ENCODE measurements at regions not wholly inside any gene's neighbourhood (a gene's known extent, or its start where the extent isn't known, plus 50 kb on each side); places are given as distances from the start of the nearest gene placed in this dataset.

DNA sequence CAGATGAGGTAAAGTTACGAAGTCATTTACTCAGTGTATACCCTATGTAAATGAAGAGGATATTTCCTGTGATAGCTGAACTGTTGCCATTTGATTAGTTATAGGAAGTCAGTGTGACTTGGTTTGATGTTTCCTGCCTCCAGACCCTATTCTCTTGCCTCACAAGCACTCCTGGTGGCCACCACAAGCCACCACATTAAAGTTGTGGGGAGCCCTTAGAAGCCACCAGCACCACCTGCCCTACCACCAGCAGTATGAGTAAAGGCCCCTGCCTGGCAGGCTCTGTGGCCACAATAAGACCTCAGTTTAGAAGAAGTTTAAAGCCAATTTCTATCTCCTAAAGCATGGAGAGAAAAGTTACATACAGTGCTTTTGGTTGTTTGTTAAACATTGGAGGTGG lies 189.7 kb downstream of the DDX3Y start:
- H3K27ac Mint-ChIP-seq = no peak overlapping the region
- no peak overlapping the region for H3K4me3 ChIP-seq (ENCODE audit: control extremely low read depth in 1 of 5, extremely low read depth in 1 of 5, insufficient read depth in 1 of 5, low read depth in 2 of 5, low read length in 4 of 5)
- no peaks in the 10 kb centered on the region for H3K79me2 ChIP-seq (ENCODE audit: control insufficient read depth, insufficient read depth, low read length)
- intact Hi-C loops (cut with micrococcal nuclease) = no loop called here
- no peaks in the 10 kb centered on the region for H4K20me1 ChIP-seq (ENCODE audit: control insufficient read depth, insufficient read depth, low read length, poor library complexity, severe bottlenecking)
- H3K27me3 Mint-ChIP-seq = peaks cover 11% of the 10 kb centered on the region
- no peak overlapping the region for H2AFZ ChIP-seq (ENCODE audit: insufficient read depth, low read depth, low read length, poor library complexity, severe bottlenecking)
- H3K9ac ChIP-seq (ENCODE audit: low read length) = no peak overlapping the region
- POLR2A ChIA-PET = no interaction called here
- H3K4me1 Mint-ChIP-seq = no peaks in the 10 kb centered on the region
- ATAC-seq (ENCODE audit: low read depth) = no peak
- no peaks in the 10 kb centered on the region for H3K4me1 ChIP-seq (ENCODE audit: control insufficient read depth in 2 of 2, insufficient read depth in 2 of 2, low read length in 2 of 2)
- WGBS (ENCODE audit: insufficient coverage) = no CpG with 5 or more reads among the region's 1 CpG
- H3K4me3 Mint-ChIP-seq = no peak overlapping the region
- no peaks in the 10 kb centered on the region for H3K9me3 ChIP-seq (ENCODE audit: control extremely low read depth in 1 of 3, control insufficient read depth in 2 of 3, insufficient read depth in 1 of 3, low read length in 2 of 3)
- no peaks in the 10 kb centered on the region for H3K36me3 ChIP-seq (replicated peaks in 1 of 2; ENCODE audit: control extremely low read depth in 1 of 2, control insufficient read depth in 1 of 2, extremely low read depth in 1 of 2, insufficient read depth in 2 of 2, low read length in 1 of 2)
- no peak overlapping the region for H3K27ac ChIP-seq (ENCODE audit: low read length in 2 of 2)
- CTCF ChIA-PET = no interaction called here
- TF ChIP-seq, protein P1, sequence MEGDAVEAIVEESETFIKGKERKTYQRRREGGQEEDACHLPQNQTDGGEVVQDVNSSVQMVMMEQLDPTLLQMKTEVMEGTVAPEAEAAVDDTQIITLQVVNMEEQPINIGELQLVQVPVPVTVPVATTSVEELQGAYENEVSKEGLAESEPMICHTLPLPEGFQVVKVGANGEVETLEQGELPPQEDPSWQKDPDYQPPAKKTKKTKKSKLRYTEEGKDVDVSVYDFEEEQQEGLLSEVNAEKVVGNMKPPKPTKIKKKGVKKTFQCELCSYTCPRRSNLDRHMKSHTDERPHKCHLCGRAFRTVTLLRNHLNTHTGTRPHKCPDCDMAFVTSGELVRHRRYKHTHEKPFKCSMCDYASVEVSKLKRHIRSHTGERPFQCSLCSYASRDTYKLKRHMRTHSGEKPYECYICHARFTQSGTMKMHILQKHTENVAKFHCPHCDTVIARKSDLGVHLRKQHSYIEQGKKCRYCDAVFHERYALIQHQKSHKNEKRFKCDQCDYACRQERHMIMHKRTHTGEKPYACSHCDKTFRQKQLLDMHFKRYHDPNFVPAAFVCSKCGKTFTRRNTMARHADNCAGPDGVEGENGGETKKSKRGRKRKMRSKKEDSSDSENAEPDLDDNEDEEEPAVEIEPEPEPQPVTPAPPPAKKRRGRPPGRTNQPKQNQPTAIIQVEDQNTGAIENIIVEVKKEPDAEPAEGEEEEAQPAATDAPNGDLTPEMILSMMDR (IDR thresholded peaks at IDR 0.05) = no peak
- TF ChIP-seq EZH2 (IDR thresholded peaks at IDR 0.05; ENCODE audit: borderline replicate concordance, insufficient read depth, low read depth, low read length, poor library complexity, severe bottlenecking) = no peak
- H3K9me3 Mint-ChIP-seq (ENCODE audit: insufficient read depth) = no peaks in the 10 kb centered on the region
- DNase-seq = no peak
- no peak overlapping the region for H3K4me2 ChIP-seq (replicated peaks; ENCODE audit: low read depth, low read length, poor library complexity, severe bottlenecking)
- no peaks in the 10 kb centered on the region for H3K27me3 ChIP-seq (replicated peaks in 1 of 4; ENCODE audit: control extremely low read depth in 1 of 4, control insufficient read depth in 3 of 4, insufficient read depth in 4 of 4, low read length in 3 of 4)

DNA sequence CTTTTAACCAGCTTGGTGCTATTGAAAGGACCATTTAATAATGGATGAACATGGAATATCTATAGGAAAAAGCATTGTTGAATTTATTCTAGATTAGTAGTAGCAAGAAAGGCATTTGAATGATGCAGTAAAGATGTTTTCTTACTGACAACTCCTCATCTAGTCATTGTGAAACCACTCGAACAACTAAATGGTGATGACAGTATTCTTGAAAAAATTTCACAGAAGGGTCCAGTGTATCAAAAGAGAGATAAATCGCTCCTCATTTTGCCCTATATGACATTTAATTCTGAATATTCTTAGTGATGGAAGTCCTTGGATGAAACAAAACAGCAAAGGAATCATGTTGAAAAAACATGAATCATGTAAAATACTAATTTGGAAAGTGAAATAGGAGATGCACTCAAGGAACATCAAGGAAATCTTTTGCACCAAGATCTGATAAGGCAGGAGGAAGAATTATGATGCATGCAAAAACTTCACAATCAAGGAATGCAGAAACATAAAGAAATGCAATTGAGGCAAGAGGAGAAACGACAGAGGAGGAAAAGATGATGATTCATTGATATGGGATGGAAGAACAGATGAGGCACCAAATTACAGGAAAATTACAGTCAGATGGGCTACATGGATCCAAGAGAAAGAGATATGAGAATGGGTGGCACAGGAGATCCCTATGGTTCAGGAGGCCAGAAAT lies 190.4 kb downstream of the DDX3Y start:
- H4K20me1 ChIP-seq (ENCODE audit: control insufficient read depth, insufficient read depth, low read length, poor library complexity, severe bottlenecking) = no peaks in the 10 kb centered on the region
- intact Hi-C loops (cut with micrococcal nuclease) = no loop called here
- H2AFZ ChIP-seq (ENCODE audit: insufficient read depth, low read depth, low read length, poor library complexity, severe bottlenecking) = no peak overlapping the region
- no peaks in the 10 kb centered on the region for H3K79me2 ChIP-seq (ENCODE audit: control insufficient read depth, insufficient read depth, low read length)
- CTCF ChIA-PET = no interaction called here
- TF ChIP-seq, protein P1 (IDR thresholded peaks at IDR 0.05) = no peak
- TF ChIP-seq EZH2 (IDR thresholded peaks at IDR 0.05; ENCODE audit: borderline replicate concordance, insufficient read depth, low read depth, low read length, poor library complexity, severe bottlenecking) = no peak
- Mint-ChIP-seq H3K27ac (no peak overlapping the region), H3K27me3 (peaks cover 11% of the 10 kb centered on the region), H3K9me3 (ENCODE audit: insufficient read depth) (no peaks in the 10 kb centered on the region), H3K4me1 (no peaks in the 10 kb centered on the region), H3K4me3 (no peak overlapping the region)
- no peak for DNase-seq
- H3K4me3 ChIP-seq (ENCODE audit: control extremely low read depth in 1 of 5, extremely low read depth in 1 of 5, insufficient read depth in 1 of 5, low read depth in 2 of 5, low read length in 4 of 5) = no peak overlapping the region
- POLR2A ChIA-PET = no interaction called here
- no peaks in the 10 kb centered on the region for H3K36me3 ChIP-seq (replicated peaks in 1 of 2; ENCODE audit: control extremely low read depth in 1 of 2, control insufficient read depth in 1 of 2, extremely low read depth in 1 of 2, insufficient read depth in 2 of 2, low read length in 1 of 2)
- 40% methylated on average over 1 of the region's 3 CpGs for WGBS (ENCODE audit: insufficient coverage)
- no peaks in the 10 kb centered on the region for H3K9me3 ChIP-seq (ENCODE audit: control extremely low read depth in 1 of 3, control insufficient read depth in 2 of 3, insufficient read depth in 1 of 3, low read length in 2 of 3)
- no peaks in the 10 kb centered on the region for H3K27me3 ChIP-seq (replicated peaks in 1 of 4; ENCODE audit: control extremely low read depth in 1 of 4, control insufficient read depth in 3 of 4, insufficient read depth in 4 of 4, low read length in 3 of 4)
- no peak overlapping the region for H3K27ac ChIP-seq (ENCODE audit: low read length in 2 of 2)
- H3K4me2 ChIP-seq (replicated peaks; ENCODE audit: low read depth, low read length, poor library complexity, severe bottlenecking) = no peak overlapping the region
- no peak for ATAC-seq (ENCODE audit: low read depth)
- H3K4me1 ChIP-seq (ENCODE audit: control insufficient read depth in 2 of 2, insufficient read depth in 2 of 2, low read length in 2 of 2) = no peaks in the 10 kb centered on the region
- no peak overlapping the region for H3K9ac ChIP-seq (ENCODE audit: low read length)
